SIG-M5 treated with dmso at 0.1 percent for 504 hours (cell line): ENCODE measurements at regions not wholly inside any gene's neighbourhood (a gene's known extent, or its start where the extent isn't known, plus 50 kb on each side); places are given as distances from the start of the nearest gene placed in this dataset.

ENCODE experiments used
- DNase-seq: peaks from one replicate; lab custom pipeline; 2025; ENCODE audit not compliant: unreplicated experiment; lab: John Stamatoyannopoulos, UW

DNA sequence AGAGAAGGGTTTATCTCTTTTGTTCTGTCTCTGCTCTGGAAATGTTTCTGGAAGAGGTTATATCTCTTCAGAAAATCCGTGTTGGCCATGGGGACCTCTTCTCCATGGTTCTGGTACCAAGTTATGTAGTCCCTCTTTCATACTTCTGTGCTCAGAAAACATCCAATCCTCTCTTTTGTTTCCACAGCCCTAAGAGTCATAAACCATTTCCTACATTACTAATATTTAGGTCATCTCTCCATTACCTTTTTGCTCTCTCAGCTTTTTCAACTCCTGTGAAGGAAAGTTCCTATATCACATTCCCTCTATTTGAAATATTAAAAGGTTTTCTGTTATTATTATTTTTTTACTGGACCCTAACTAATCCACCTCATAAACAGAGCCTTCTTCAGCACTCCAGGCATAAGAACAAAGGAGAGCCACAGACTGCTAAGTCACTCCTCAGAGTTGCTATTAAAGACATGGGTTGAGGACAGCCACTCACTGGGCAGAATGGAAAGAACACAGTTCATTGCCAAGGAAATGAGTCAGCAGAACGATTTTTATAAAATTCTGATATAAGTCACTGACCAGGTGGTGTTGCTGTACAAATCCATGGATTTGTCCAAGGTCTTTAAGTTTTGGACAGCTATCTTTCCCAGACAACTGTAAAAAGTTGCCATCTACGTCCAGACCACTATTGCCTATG lies 122.4 kb upstream of the NPY2R start:
- no peak for DNase-seq

DNA sequence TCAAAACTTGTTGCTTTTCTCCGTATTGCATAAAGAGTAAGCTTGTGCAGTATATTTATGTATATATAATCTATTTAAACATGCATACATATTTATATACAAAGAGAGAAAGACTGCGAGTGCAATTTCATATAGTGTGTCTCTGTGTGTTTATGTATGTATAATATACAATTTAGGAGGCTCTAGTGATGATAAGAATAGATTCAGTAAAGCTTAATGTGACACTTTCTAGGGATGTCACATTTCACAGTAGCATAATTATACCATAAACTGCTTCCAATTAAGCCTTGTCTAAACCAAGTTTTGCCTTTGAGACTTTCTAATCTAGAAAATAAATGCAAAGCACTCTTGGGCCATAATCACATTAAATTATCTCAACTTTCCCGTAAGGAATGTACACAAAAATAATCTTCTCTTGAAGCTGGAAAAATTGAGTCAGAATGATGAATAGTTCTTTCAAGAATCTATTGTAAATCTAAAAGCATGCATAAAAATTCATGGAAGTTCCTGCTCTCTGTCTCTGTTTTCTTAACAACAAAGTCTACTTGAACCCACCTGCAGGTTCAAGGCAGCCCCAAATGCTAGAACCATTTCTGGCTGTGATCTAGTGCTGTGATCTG lies 114.1 kb upstream of the NPY2R start:
- DNase-seq: no peak

DNA sequence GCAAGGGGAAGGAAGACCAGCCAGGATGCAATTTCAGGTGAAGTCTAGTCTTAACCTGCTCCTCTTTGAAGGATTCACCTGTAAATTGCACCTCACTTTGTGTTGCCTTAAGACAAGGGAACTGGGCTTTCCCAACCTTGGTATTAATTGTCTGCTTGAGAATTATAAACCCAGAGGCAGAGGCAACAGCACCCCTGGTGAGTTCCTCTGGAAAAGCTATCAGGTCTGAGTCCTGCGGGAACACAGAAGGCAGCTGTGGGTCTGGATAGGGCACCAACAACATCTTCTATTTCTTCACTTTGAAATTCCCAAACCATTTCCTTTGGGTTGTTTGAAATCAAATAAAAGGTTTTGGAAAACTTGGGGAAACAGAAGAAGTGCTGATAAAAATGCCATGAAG lies 109.2 kb upstream of the NPY2R start:
- DNase-seq: no peak

DNA sequence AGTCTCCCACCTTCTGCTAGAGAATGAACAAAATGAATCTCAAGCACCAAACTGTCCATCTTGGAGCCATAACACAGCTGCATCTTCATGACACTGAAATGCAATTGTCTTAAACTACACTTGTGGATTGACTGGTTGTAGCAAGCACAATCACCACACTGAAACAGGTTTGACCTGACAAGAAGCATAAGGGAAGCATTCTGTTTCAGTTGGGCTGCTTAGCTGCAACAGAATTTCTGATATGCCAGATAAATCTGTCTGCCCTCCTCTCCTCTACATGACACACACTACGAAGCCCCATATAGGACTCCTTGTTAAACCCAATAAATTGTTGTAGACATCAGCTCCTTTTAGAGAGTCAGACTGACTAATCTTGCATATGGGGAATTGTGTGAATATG lies 101.8 kb upstream of the NPY2R start:
- no peak for DNase-seq

DNA sequence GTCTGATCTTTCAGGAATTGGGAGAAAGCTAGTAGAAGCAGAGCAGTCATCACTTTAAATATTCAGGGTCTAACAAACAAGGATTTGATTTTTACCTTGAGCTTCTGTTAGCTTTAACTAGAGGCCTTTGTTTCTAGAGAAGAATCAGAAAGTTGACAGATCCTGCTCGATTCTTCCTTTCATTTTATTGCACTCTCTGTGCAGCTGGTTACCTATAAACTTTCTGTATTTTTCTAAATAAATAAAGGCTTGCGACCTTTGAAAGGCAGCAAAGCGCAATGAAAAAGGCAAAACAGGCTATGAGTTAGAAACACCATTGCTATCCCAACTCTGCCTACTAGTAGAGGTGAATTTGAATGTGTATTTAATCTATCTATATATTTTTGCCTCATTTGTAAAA lies 101.4 kb upstream of the NPY2R start:
- no peak for DNase-seq

DNA sequence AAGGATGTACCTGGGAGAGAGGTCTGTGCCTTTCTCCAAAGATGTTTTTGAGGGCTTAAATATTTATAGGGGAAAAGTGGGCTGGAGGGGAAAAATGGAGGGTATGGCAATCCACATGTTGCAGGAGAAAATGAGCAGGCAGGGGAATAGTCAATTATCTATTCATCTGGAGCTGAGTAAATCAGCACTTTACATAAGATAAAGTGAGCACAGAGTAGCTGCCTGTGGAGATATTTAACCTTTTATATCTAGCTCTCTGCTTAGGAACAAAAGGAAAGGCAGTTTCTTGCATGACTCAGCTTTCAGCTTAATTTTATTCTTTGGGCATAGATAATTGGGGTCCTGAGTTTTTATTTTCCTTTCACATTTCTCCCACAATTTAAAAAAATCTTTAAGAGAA lies 93.6 kb upstream of the NPY2R start:
- DNase-seq: no peak

DNA sequence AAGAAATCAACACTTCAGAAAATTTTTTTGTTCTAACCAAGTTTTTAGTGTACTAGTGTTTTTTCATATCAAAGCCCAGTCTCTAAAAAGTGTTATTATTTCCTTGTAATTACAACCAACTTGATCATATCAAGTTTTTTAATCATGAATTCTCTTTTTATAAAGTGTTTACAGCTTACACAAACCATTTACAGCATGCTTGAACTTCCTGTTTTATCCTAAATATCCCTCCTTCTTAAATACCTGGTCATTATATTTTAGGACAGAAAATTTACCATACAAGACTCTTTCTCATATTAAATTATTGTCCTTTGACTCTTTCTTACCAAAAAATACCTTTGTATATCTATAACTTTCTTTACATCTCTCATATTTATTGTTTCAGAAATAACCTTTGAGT lies 89.4 kb upstream of the NPY2R start:
- DNase-seq: no peak

DNA sequence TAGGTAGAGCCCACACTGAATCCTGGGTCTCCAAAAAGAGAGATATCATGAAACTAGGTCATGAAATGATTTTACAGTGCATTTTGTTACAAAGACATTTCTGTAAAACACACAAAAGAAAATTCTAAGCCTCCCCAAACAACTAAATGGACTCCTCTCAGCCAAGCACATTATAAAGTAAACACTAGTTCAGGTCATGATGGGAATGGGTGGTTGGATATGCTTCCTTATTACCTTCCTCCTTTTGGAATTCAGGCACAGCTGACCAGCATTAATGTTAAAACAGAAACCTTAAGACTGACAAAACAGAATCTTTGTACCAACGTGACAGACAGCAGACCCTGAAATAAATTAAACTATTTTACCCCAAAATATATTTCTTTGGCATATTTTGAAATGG lies 87.9 kb upstream of the NPY2R start:
- DNase-seq: no peak

DNA sequence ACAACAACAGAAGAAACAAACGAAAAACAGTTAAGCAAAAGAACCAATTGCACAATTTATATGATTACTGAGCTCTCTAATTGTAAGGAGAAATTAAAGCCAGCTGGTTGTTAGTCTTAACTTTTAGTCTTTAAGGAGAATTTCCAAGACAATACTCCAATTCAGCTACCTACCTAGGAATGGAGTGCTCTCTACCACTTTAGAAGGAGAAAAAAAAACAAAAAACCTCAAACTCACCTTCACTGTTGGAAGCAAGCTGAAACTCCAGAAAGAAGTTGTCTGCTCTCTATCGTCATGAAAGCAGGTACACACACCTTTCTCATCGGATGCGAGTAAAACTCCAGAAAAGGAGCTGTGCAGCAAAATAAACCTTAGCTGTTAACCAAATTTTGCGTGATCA lies 86.1 kb upstream of the NPY2R start:
- no peak for DNase-seq

DNA sequence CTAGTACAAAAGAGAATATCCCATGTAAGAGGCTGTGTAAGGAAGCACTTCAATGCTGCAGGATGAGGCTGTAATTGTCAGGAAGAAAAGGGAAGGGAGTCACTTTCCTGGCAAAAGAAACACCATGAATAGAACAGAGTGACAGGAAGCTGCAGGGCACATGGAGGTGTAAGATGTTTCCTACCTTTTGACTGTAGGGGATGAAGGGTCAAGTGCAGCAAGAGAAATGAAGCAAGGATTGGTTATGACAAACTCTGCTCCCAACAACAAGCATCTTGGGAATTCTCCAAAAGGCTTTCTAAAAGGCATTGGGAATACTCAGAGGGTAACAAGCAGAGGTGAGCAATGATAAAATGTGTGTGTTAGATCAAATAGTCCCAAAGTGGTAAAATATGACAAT lies 74.3 kb upstream of the NPY2R start:
- DNase-seq: no peak

DNA sequence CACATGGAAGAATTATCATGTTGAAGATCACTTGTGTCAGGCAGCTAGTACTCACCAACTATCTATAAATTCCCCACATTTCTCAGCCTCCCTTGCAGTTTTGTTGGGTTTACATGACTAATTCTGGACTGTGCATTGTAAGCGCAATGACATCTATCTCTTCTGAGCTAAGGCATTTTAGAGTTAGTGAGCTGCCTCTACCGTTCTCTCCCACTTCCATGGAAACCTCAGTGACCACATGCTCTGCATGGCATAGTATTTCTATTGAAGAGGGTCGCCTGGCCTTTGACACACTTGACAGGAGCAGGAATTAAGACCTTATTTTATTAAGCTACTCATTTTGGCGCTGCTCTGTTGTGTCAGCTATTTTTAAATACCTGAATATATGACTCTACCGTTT lies 67.5 kb upstream of the NPY2R start:
- no peak for DNase-seq

DNA sequence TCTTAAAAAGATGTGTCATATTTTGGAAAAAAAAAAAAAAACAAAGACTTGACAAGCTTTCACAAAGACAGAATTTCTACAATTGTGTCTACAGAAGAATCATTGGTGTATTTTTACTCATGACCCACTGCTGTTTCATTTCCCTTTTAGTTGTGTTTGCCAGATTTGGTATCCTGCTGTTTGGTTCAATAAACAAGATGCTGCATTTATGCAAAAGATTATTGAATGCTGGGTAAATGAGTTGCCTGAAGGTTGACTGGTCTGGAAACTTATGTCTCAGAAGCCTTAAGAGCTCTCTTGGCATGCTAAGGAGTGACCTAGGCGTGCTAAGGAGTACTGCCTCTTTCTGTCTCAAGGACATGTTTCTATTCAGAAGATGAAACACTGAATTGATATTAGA lies 64.9 kb upstream of the NPY2R start:
- no peak for DNase-seq
